Ishikawa (cell line): ENCODE measurements at regions not wholly inside any gene's neighbourhood (a gene's known extent, or its start where the extent isn't known, plus 50 kb on each side); places are given as distances from the start of the nearest gene placed in this dataset.

ENCODE experiments used
- CEBPB ChIP-seq: IDR thresholded peaks from 2 replicates; pipeline ENCODE4 v1.6.1; 2012
- CREB1 ChIP-seq: IDR thresholded peaks from 2 replicates; pipeline ENCODE4 v1.6.1; 2012; ENCODE audit warnings: low read depth
- EGR1 ChIP-seq: IDR thresholded peaks from 2 replicates; pipeline ENCODE4 v1.6.1; 2012
- EP300 ChIP-seq: IDR thresholded peaks from 2 replicates; pipeline ENCODE4 v1.6.1; 2012; ENCODE audit warnings: borderline replicate concordance
- FOXM1 ChIP-seq: IDR thresholded peaks from 2 replicates; pipeline ENCODE4 v1.6.1; 2012; ENCODE audit warnings: low read depth, borderline replicate concordance
- NFIC ChIP-seq: IDR thresholded peaks from 2 replicates; pipeline ENCODE4 v1.6.1; 2012
- RAD21 ChIP-seq: IDR thresholded peaks from 2 replicates; pipeline ENCODE4 v1.6.1; 2012; ENCODE audit warnings: low read depth
- TAF1 ChIP-seq: IDR thresholded peaks from 2 replicates; pipeline ENCODE4 v1.6.1; 2012; ENCODE audit warnings: low read depth, mild to moderate bottlenecking
- TCF12 ChIP-seq: IDR thresholded peaks from 2 replicates; pipeline ENCODE4 v1.6.1; 2012; ENCODE audit warnings: low read depth
- TEAD4 ChIP-seq: IDR thresholded peaks from 2 replicates; pipeline ENCODE4 v1.6.1; 2012
- USF1 ChIP-seq: IDR thresholded peaks from 2 replicates; pipeline ENCODE4 v1.6.1; 2012
- YY1 ChIP-seq: IDR thresholded peaks from 2 replicates; pipeline ENCODE4 v1.6.1; 2012; ENCODE audit warnings: low read depth
- ZBTB7A ChIP-seq: IDR thresholded peaks from 2 replicates; pipeline ENCODE4 v1.6.1; 2012; ENCODE audit warnings: low read depth
- TF ChIP-seq, protein P1 (sequence below): IDR thresholded peaks from 2 replicates; pipeline ENCODE4 v1.6.1; 2012; ENCODE audit warnings: low read depth, mild to moderate bottlenecking
- TF ChIP-seq, protein P2 (sequence below): IDR thresholded peaks from 2 replicates; pipeline ENCODE4 v1.6.1; 2012

DNA sequence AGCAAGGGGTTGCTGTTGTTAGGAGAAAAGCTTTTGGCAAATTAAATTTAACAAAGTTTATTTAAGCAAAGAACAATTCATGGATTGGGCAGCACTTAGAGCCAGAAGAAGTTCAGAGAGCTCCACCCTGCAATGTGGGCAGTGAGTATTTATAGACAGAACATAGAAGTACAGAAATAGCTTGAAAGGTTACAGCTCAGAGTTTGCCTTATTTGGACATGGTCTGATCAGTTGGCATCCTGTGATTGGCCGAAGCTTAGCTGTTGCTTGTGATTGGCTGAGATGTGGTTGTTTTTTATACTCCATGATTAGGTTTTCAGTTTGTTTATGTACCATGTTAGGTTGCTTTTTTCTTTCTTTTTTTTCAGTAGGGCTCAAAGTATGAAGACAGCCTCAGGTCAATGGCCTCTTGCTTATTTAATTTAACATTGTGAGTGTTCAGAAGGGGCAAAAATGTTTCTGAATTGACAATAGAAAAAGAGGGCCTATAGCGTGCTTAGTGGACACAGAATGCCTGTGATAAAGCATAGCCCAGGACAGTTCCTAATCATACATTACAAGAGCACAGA, 293.8 kb downstream of the IGSF11 start:
- TF ChIP-seq CREB1 (no peak), YY1 (no peak), NFIC (no peak), CEBPB (no peak), ZBTB7A (no peak), USF1 (no peak), TCF12 (no peak), TAF1 (no peak)

- TF ChIP-seq EGR1, result no peak
- no peak for TF ChIP-seq ZBTB7A
- TF ChIP-seq TCF12, result no peak
- TF ChIP-seq, protein P1, sequence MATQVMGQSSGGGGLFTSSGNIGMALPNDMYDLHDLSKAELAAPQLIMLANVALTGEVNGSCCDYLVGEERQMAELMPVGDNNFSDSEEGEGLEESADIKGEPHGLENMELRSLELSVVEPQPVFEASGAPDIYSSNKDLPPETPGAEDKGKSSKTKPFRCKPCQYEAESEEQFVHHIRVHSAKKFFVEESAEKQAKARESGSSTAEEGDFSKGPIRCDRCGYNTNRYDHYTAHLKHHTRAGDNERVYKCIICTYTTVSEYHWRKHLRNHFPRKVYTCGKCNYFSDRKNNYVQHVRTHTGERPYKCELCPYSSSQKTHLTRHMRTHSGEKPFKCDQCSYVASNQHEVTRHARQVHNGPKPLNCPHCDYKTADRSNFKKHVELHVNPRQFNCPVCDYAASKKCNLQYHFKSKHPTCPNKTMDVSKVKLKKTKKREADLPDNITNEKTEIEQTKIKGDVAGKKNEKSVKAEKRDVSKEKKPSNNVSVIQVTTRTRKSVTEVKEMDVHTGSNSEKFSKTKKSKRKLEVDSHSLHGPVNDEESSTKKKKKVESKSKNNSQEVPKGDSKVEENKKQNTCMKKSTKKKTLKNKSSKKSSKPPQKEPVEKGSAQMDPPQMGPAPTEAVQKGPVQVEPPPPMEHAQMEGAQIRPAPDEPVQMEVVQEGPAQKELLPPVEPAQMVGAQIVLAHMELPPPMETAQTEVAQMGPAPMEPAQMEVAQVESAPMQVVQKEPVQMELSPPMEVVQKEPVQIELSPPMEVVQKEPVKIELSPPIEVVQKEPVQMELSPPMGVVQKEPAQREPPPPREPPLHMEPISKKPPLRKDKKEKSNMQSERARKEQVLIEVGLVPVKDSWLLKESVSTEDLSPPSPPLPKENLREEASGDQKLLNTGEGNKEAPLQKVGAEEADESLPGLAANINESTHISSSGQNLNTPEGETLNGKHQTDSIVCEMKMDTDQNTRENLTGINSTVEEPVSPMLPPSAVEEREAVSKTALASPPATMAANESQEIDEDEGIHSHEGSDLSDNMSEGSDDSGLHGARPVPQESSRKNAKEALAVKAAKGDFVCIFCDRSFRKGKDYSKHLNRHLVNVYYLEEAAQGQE, result no peak
- TF ChIP-seq EP300, result no peak
- no peak for TF ChIP-seq CEBPB
- no peak for TF ChIP-seq TEAD4
- no peak for TF ChIP-seq YY1
- no peak for TF ChIP-seq CREB1
Measured at GRCh38 chr3:118742760-118743159, 291.9 kb downstream of the IGSF11 start.

GRCh38 chr3:118744186-118744585, 290.5 kb downstream of the IGSF11 start:
- TF ChIP-seq NFIC, result no peak
- TF ChIP-seq, protein P1, result no peak
- TF ChIP-seq RAD21, result no peak

DNA sequence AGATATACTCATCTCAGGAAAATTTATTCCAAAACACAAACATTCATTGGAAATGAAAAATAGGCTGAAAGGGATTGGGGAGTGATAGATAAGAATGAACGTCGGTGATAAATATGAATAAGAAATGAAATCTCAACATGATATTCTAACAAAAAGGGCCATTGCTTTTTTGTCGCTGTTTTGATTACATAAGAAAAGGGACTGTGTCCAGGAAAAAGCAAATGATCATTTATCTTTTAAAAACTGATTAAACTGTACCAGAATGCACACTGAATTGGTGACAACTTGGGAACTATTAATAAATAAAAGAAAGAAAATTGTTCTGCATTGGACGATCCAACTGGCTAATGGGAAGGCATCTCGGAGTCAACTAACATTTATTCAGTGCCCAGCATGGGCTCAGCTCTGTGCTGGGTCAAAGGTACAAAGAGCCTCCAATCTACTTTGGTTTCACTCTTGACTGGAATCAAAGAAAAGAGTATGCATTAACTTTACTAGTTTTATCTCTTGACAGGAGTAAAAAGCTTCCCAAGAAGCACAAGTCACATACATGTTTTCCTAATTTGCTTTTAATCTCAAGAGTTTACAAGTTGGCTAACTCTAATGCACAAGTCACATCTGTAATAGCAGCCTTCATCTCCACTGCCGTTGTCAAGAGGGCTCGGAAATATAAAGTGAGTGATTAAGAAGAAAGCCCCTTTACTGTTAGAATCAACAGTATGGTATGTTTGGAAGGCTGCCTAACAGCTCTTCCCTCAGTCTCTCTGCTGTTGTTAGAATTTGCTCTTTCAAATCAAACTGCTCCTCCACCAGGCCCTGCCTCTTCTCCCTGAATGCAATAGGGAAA, 280.0 kb downstream of the IGSF11 start:
- no peak for TF ChIP-seq CEBPB
- no peak for TF ChIP-seq FOXM1
- TF ChIP-seq, protein P1, result no peak
- TF ChIP-seq ZBTB7A, result no peak
- TF ChIP-seq TAF1, result no peak
- TF ChIP-seq EP300, result no peak
- no peak for TF ChIP-seq EGR1

DNA sequence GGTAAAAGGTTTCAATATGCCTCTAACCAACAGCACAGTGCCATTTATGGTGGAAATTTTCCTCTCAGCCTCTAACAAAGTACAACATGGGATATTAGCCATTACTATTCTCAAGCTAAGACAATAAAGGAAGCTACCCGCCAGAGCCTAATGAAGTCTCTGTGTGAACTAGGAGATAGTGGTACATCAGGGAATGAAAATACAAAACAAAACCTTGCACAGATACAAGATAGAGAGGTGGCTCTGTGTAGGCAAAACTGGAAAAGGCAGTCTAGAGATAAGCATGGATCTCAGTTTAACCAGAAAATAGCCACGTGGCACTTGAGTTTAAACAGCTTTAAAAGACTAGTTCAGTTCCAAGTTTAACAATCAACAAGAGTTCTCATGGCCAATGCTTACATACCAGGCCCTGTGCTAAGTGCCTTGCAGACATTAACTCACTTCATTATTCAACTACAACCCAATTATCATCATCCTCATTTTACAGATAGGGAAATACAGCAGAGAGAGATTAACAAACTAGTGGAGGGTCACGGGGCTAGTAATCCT, 279.3 kb downstream of the IGSF11 start:
- TF ChIP-seq TAF1 (no peak), USF1 (no peak), TCF12 (no peak), EP300 (no peak), TEAD4 (no peak)
- TF ChIP-seq, protein P2, sequence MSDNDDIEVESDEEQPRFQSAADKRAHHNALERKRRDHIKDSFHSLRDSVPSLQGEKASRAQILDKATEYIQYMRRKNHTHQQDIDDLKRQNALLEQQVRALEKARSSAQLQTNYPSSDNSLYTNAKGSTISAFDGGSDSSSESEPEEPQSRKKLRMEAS, result no peak
